GM18909 (cell line): ENCODE measurements at regions not wholly inside any gene's neighbourhood (a gene's known extent, or its start where the extent isn't known, plus 50 kb on each side); places are given as distances from the start of the nearest gene placed in this dataset.
"Not testable (repeated sequence)": the region's sequence is repeated elsewhere in the genome, so short reads cannot be mapped to it uniquely, and the experiment has no call there.

Experiments
- ATAC-seq: cut with Tn5 transposase; IDR thresholded peaks from one replicate; pipeline ENCODE4 v1.9.1; 2021; ENCODE audit warnings: mild to moderate bottlenecking; ENCODE audit not compliant: unreplicated experiment, poor library complexity

- no peak for ATAC-seq
These were observed 824.6 kb upstream of the NEGR1 start for GRCh38 chr1:73106931-73107330.

DNA sequence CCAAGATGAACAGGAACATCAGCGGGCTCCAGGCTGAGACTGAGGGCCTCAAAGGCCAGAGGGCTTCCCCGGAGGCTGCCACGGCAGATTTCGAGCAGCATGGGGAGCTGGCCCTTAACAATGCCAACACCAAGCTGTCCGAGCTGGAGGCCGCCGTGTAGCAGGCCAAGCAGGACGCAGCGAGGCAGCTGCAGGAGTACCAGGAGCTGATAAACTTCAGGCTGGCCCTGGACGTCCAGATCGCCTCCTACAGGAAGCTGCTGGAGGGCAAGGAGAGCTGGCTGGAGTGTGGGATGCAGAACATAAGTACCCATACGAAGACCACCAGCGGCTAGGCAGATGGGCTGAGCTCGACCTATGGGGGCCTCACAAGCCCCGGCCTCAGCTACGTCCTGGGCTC lies 823.4 kb upstream of the NEGR1 start:
- no peak for ATAC-seq

- no peak for ATAC-seq
These were observed 822.4 kb upstream of the NEGR1 start for GRCh38 chr1:73104749-73105148.

- ATAC-seq = no peak
These were observed 817.9 kb upstream of the NEGR1 start for GRCh38 chr1:73100216-73100615.

GRCh38 chr1:73097917-73098316 lies 815.6 kb upstream of the NEGR1 start:
- ATAC-seq = no peak

GRCh38 chr1:73096841-73097240 lies 814.5 kb upstream of the NEGR1 start:
- ATAC-seq = no peak

GRCh38 chr1:73092383-73092782 lies 810.0 kb upstream of the NEGR1 start:
- no peak for ATAC-seq

- ATAC-seq = no peak
These were observed 784.5 kb upstream of the NEGR1 start for GRCh38 chr1:73066866-73067265.

GRCh38 chr1:73065339-73066041 lies 783.2 kb upstream of the NEGR1 start:
- no peak for ATAC-seq

GRCh38 chr1:73056826-73057225 lies 774.5 kb upstream of the NEGR1 start:
- no peak for ATAC-seq

GRCh38 chr1:73044241-73045036 lies 762.1 kb upstream of the NEGR1 start:
- no peak for ATAC-seq

GRCh38 chr1:73042403-73042802 lies 760.1 kb upstream of the NEGR1 start:
- no peak for ATAC-seq

DNA sequence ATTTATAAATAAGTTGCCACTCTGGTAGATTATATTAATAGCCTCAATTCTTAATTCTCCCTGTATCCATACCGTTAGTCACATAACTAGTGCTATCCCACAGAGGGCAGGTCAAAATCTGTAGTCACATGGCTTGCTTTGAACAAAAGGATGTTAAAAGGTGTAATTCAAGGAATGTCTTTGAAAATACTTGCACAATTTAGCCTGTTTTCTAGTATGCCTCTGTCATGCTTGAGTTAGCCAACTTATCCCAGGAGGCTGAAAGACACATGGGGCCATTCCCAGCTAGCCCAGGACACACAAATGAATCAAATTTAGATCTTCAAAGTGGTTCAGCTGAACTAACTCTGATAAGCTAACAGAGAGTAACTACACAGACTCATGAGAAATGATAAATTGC lies 758.5 kb upstream of the NEGR1 start:
- no peak for ATAC-seq

- ATAC-seq = no peak
These were observed 751.9 kb upstream of the NEGR1 start for GRCh38 chr1:73034271-73034670.

- no peak for ATAC-seq
These were observed 751.3 kb upstream of the NEGR1 start for GRCh38 chr1:73033640-73034039.

DNA sequence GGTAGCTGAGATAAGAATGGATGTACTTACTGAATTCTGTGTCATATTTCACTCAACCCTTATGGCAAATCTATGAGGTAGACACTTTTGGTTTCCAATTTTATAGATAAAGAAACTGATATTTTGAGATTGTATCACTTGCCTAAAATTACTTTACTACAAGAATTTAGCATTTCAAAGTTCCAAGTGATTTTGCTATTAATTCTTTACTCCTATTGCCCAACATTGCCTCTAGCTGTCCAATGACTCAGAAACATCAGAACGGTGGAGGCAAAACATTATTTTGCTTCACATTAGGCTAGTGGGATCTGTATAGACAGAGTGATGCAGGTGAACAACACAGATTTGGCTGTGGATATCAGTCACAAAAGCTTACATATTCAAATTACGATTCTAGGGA lies 747.2 kb upstream of the NEGR1 start:
- ATAC-seq = no peak

- no peak for ATAC-seq
These were observed 743.8 kb upstream of the NEGR1 start for GRCh38 chr1:73026114-73026513.

GRCh38 chr1:73009938-73010337 lies 727.6 kb upstream of the NEGR1 start:
- ATAC-seq = no peak

DNA sequence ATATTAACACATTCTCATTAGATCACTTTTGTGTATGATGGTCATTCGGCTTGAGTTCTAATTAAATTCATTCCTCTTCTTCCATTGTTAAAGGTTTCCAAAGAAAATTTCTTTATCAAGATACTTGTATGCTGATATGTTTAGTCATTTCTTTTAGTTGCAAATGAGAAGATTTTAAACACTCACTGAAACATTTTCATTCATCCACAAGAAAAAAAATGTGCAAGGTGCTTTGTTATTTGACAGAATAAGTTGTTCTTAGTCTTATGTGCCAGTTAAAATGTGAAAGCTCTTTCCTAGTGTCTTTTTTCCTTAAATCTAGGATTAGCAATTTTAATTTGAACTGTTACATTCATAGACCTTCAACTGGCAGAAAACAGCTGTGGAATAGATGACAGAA lies 727.0 kb upstream of the NEGR1 start:
- no peak for ATAC-seq

GRCh38 chr1:72997624-72998023 lies 715.3 kb upstream of the NEGR1 start:
- no peak for ATAC-seq

GRCh38 chr1:72997041-72997440 lies 714.7 kb upstream of the NEGR1 start:
- ATAC-seq = no peak

- ATAC-seq = not testable (repeated sequence)
These were observed 705.5 kb upstream of the NEGR1 start for GRCh38 chr1:72987871-72988270.
